CD4-positive, alpha-beta T cell treated with Interleukin-21 for 1 hour (primary cell): ENCODE measurements at regions not wholly inside any gene's neighbourhood (a gene's known extent, or its start where the extent isn't known, plus 50 kb on each side); places are given as distances from the start of the nearest gene placed in this dataset.

ENCODE experiments used
- DNase-seq: peaks from one replicate; pipeline ENCODE4 v3.0.0-alpha.2; 2020

GRCh38 chr16:14360326-14361037, 269.6 kb downstream of the PARN start:
- no peak for DNase-seq

- no peak for DNase-seq
These were observed 271.3 kb downstream of the PARN start for GRCh38 chr16:14358697-14359305.

GRCh38 chr16:14357328-14357727, 272.7 kb downstream of the PARN start:
- DNase-seq = no peak

- DNase-seq = no peak
These were observed 274.0 kb downstream of the PARN start for GRCh38 chr16:14356064-14356463.

- DNase-seq = peak; percentile 30
These were observed 275.3 kb downstream of the PARN start for GRCh38 chr16:14354561-14355351.

GRCh38 chr16:14353340-14353739, 276.7 kb downstream of the PARN start:
- DNase-seq = no peak

GRCh38 chr16:14351647-14352046, 278.4 kb downstream of the PARN start:
- no peak for DNase-seq

GRCh38 chr16:14350626-14351025, 279.4 kb downstream of the PARN start:
- no peak for DNase-seq

- no peak for DNase-seq
These were observed 279.0 kb downstream of the MRTFB start for GRCh38 chr16:14350081-14350480.

- DNase-seq = no peak
These were observed 276.6 kb downstream of the MRTFB start for GRCh38 chr16:14347706-14348105.

- DNase-seq = no peak
These were observed 275.4 kb downstream of the MRTFB start for GRCh38 chr16:14346278-14347142.

- no peak for DNase-seq
These were observed 274.5 kb downstream of the MRTFB start for GRCh38 chr16:14345512-14346115.

GRCh38 chr16:14344945-14345344, 273.8 kb downstream of the MRTFB start:
- DNase-seq = no peak

- no peak for DNase-seq
These were observed 273.2 kb downstream of the MRTFB start for GRCh38 chr16:14344292-14344691.

- DNase-seq = no peak
These were observed 270.5 kb downstream of the MRTFB start for GRCh38 chr16:14341324-14342225.

- no peak for DNase-seq
These were observed 268.6 kb downstream of the MRTFB start for GRCh38 chr16:14339694-14340093.

- DNase-seq = no peak
These were observed 267.9 kb downstream of the MRTFB start for GRCh38 chr16:14338969-14339368.

GRCh38 chr16:14338236-14338635, 267.1 kb downstream of the MRTFB start:
- no peak for DNase-seq

- no peak for DNase-seq
These were observed 266.4 kb downstream of the MRTFB start for GRCh38 chr16:14337303-14338191.

- DNase-seq = no peak
These were observed 264.2 kb downstream of the MRTFB start for GRCh38 chr16:14335297-14335696.
